Stimulated activated CD8-positive, alpha-beta memory T cell treated with anti-CD3 and anti-CD28 coated beads, Interleukin-15, amount 100 ng/mL, for 24 hours (primary cell): ENCODE measurements at regions not wholly inside any gene's neighbourhood (a gene's known extent, or its start where the extent isn't known, plus 50 kb on each side); places are given as distances from the start of the nearest gene placed in this dataset.
"Not testable (repeated sequence)": the region's sequence is repeated elsewhere in the genome, so short reads cannot be mapped to it uniquely, and the experiment has no call there.

Source experiments
- DNase-seq: peaks from one replicate; pipeline ENCODE4 v3.0.0-alpha.2; 2020; ENCODE audit warnings: low read depth

DNA sequence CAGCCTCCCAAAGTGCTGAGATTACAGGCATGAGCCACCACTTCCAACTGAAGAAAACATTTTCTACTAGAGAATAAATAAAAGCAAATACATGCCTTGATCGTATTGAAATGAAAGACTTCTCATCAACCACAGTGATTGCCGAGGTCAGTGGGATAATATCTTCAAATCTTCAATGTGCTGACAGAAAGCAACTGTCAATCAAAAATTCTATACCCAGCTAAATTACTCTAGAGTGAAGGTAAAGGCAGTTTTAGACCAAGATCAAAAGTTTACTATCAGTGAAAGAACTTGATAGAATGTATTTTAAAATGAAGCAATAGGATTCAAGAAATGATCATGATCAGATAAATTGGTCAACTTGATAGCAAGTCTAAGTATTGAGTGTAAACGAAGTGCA lies 130.6 kb downstream of the BRD1 start:
- DNase-seq = no peak

DNA sequence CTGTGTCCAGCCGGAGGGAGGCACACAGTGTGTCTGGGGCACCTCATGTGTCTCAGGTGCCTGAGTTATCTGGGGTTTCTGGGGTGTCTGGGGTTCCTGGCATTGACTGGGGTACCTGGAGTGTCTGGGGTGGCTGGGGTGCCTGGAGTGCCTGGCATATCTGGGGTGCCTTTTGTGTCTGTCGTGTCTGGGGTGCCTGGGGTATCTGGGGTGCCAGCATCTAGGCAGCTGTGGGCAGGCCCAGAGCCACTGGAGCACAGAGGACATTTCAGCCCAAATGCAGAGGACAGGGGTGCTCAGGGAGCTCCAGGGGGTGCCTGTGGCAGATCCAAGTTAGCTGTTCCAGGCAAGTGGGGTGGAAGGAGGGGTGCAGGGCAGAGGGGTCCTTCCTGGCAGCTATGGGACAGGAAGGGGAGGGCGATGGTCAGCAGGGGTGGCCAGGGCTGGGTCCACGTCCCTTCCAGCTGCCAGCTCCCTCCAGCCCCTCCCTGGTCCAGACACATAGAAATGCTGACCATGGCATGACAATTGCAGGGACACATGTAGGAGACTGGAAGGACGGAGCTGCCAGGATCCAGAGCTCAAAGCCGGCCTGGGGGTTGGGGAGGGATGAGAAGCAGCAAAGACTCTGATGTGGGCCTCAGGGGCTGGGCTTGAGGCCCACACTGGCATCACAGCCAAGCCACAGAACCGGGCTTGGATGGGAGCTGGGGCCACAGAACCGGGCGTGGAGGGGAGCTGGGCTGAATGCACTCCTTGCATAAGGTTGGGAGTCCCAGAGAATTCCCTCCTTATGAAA lies 133.0 kb downstream of the BRD1 start:
- no peak for DNase-seq

GRCh38 chr22:49693848-49694247 lies 133.8 kb downstream of the BRD1 start:
- DNase-seq = no peak

DNA sequence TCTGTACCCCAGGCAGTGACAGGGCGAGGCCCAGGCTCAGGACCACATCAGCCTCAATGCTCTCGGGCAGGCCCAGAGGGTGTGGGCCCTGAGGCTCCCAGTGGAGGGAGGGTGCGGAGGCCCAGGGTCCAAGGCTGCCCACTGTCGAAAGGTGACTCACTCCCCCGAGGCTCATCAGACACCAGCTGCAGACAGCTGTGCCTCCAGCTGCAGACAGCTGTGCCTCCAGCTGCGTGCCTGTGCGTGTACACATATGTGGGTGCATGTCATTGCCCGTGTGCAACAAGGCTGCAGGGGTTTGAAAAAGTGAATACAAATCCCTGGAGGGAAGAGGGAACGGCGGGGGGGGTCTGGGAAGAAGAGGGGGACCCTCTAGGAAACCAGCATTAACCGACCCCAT lies 134.3 kb downstream of the BRD1 start:
- no peak for DNase-seq

DNA sequence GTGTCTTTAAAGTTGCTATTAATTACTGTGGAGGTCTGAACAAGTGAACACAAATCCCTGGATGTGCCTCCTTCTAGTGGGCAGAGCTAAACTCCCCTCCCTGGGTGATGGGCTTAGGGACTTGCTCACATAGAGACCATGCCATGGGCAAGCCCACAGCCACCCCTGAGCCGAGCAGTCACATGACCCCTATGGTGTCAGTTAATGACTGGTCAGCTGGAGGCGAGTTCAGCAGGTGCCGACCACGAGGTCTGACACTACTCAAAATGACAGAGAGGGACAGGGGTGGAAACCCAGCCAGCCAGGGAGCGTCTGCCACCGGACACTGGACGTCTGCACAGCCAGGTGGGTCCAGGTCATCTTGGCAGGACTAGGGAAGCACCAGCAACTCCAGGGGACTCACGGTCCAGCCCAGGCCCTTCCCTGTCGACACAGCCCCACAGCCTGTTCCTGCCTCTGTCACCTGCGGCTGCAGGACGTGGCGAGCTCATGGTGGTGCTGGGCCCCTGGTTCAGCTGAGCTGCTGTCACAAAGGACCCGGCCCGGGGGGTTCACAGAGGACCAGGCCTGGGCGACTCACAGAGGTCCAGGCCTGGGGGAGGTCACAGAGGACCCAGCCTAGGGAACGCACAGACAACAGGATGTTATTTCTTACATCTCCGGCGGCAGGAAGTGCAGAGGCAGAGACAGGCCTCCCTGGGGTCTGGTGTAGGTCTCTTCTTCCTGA lies 135.0 kb downstream of the BRD1 start:
- DNase-seq = no peak

DNA sequence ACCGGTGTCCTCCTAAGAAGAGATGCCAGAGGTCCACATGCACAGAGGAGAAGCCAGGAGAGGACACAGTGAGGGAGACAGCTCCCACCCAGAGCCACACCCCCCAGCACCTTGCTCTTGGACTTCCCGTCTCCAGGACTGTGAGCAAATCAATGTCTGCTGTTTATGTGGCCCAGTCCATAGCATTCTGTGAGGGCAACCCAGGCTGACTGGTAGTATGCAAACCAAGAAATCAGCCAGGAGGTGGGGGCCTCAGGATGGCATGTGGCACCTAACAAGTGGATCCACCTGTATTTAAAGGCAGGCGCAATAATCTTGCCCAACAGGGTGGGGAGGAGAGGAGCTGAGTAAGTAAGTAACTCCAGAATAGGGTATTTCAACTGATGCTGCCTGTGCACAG lies 136.4 kb downstream of the BRD1 start:
- no peak for DNase-seq

DNA sequence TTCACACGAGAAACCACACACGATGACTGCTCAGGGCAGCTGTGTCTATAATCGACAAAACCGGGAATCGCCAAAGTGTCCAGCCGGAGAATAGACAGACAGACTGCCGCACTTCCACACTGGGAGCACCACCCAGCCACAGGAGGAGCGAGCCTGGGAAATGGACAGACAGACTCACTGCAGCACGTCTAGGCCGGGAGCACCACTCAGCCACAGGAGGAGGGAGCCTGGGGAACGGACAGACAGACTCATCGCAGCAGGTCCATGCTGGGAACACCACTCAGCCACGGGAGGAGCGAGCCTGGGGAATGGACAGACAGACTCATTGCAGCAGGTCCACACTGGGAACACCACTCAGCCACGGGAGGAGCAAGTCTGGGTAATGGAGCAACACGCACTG lies 137.2 kb downstream of the BRD1 start:
- DNase-seq = no peak

GRCh38 chr22:49689858-49690257 lies 137.8 kb downstream of the BRD1 start:
- no peak for DNase-seq

- no peak for DNase-seq
These were observed 138.4 kb downstream of the BRD1 start for GRCh38 chr22:49689255-49689770.

GRCh38 chr22:49688516-49689254 lies 139.0 kb downstream of the BRD1 start:
- DNase-seq = no peak

DNA sequence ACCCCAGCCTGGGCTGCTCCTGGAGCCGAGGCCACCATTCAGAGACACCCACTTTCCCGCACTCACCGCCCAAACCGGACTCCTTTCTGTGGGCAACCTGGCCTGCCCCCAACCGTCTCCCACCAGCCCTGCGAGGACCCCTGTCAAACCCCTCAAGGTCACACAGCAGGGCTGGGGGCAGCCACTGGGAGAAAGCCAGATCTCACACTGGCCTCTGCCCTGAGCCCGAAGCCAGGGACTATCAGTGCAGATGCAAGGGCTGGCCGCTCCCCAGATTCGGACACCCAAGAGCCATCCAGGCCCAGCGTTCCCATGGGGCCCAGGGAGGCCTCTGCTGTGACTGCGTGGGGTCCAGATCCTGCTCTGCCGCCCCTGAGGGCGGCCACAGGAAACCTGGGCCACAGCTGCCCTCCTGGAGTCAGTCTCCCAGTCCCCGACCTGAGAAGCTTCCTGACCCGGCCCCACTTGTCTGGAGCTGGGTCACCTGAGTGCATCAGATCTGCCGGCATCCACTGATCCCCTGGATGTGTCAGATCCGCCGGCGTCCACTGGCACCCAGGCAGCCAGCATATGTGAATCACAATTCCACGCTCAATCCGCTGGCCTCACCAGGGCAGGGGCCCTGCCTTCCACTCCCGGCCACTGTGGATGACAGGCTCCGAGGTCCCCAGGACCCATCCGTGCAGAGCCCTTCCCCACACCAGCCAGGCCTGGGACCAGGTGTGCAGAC lies 139.7 kb downstream of the BRD1 start:
- DNase-seq = no peak

GRCh38 chr22:49687333-49687732 lies 140.3 kb downstream of the BRD1 start:
- DNase-seq = no peak

DNA sequence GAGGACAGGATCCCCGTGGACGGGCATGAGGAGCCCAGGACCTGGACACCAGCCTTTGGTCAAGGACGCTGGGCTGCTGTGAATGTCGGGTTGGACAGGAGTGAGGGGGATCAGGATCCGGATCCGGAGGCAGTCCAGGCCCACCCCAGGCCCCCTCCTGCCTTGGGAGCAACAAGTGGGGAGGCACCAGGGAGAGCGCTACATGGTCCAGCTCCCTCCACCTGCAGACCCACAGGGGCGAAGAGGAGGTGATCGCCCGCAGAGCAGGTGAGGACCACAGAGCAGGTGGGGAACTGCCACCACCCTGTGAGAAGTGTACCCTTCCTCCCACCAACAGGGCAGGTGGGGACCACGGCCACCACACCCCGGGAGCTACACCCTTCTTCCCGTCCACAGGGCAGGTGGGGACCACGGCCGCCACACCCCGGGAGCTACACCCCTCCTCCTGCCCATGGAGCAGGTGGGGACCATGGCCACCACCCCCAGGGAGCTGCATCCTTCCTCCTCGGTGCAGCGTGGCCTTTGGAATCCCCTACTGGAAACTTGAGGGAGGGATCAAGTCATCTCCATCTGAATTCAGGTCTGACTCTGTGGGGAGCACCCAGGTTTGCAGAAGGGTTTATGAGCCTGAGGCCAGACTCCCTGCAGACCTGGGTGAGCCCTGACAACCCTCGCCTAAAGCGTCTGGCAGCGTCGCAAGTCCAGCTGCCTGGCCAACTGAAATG lies 141.0 kb downstream of the BRD1 start:
- no peak for DNase-seq

GRCh38 chr22:49685686-49686085 lies 142.0 kb downstream of the BRD1 start:
- no peak for DNase-seq

DNA sequence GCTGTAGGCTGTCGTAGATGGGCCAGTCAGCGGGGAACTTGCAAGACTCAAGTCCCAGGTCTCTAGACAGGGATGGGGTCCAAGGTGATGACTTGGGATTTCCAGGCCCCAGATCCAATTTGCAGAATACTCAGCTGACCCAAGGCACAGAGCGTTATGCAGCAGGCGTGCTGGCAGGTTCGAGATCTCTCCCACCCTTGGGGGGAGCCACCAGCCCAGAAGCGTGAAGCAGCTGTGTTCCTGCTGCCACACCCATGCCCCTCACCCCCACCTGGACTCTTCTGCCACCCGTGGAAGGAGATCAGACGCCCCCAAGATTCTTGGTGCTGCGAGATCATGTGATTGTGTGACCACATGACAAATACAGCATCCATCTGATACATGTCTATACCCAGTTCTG lies 142.6 kb downstream of the BRD1 start:
- no peak for DNase-seq

DNA sequence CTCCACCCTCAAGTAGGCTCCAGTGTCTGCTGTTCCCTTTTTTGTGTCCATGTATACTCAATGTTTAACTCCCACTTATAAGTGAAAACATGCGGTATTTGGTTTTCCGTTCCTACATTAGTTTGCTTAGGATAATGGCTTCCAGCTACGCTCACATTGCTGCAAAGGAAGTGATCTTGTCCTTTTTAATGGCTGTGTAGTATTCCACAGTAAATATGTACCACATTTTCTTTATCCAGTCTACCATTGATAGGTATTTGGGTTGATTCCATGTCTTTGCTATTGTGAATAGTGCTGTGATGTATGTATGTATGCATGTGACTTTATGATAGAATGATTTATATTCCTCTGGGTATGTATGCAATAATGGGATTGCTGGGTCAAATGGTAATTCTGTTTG lies 144.6 kb downstream of the BRD1 start:
- DNase-seq = no peak

GRCh38 chr22:49680819-49681218 lies 146.9 kb downstream of the BRD1 start:
- not testable (repeated sequence) for DNase-seq

DNA sequence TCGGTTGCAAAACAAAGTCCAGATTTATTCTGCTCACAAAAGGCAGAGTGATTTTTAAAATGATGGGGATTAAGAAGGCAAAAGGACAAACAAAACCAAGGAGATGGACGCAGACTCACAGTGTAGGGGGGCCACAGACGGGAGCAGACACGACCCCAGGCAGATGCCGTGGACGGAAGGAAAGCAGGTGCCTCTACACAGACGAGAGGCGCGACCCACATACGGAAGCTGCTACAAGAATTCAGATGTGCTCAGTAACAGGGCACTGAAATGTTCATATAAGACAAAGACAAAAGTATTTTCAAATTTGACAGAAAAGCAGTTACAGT lies 148.9 kb downstream of the BRD1 start:
- DNase-seq = no peak

DNA sequence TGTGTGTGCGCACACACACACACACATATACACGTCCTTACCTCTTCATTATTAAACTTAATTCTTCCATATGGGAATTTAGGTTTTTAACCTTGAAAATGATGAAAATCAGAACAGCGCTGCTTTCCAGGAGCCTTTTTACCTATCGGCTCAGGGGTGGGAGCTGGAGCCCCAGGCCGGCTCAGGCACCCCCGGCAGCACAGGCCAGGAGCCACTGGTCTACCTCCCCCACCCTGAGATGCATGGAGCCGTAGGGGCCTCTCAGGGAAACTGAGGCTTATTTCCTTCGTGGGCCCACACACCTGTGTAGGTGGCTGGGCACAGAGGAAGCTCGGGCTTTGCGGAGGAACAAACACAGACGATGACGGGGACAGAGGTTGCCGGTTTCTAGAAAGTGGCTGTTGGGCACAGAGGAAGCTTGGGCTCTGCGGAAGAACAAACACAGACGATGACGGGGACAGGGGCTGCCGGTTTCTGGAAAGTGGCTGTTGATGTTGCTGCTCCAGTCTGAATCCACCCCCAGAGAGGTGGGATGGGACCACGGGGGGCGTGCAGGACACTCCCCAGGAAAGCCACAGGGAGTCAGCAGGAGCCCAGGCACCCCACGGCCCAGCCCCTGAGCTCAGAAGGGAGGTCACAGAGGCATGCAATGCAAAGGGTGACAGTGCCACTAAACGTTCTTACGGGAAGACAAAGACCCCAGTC lies 149.4 kb downstream of the BRD1 start:
- no peak for DNase-seq

DNA sequence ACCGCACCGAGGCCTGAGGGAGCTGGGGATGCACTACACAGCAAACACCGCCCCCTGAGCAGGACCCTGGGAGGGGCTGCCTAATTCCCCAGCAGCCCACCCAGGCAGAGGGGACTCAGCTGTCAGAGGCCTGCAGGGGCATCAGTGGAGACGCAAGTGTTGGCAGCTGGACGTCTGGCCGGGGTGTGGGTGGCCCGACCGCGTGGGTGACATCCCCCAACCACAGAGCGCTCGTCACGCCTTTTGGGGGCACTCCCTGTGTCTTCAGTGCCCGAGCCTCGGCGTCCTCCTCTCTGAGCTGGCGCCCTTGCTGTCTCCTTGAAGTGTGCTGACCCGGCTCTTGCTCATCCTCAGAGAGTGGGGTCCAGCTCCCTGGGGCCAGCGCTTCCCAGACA lies 150.2 kb downstream of the BRD1 start:
- DNase-seq = no peak
